Stomach (tissue), 4 donors: ENCODE measurements at regions not wholly inside any gene's neighbourhood (a gene's known extent, or its start where the extent isn't known, plus 50 kb on each side); places are given as distances from the start of the nearest gene placed in this dataset.

Experiments used
- CTCF ChIP-seq, 7 experiments: fragments of 450-650 bp in 4 of 7; fragments of 200-600 bp in 3 of 7; sonication (generic) in 3 of 7; IDR thresholded peaks; one replicate each; pipeline ENCODE4 v1.5.1; 2016 to 2019; ENCODE audit warnings: antibody characterized with exemption in 7 of 7, control low read depth in 2 of 7, mild to moderate bottlenecking in 1 of 7
- EP300 ChIP-seq: sonication (generic); formaldehyde crosslinking; IDR thresholded peaks from one replicate; pipeline ENCODE4 v1.6.1; 2017; ENCODE audit warnings: antibody characterized with exemption
- POLR2A ChIP-seq, 4 donors: fragments of 450-650 bp; IDR thresholded peaks; one replicate each; pipeline ENCODE4 v1.6.1; 2016; ENCODE audit warnings: antibody characterized with exemption in 4 of 4, control low read depth in 2 of 4, mild to moderate bottlenecking in 1 of 4, moderate library complexity in 1 of 4
- POLR2AphosphoS5 ChIP-seq, 3 donors: sonication (generic); formaldehyde crosslinking; IDR thresholded peaks; one replicate each; pipeline ENCODE4 v1.6.1; 2016; ENCODE audit warnings: antibody characterized with exemption in 3 of 3

- TF ChIP-seq EP300 (no peak), CTCF (IDR thresholded peaks at IDR 0.05) (no peak), POLR2A (IDR thresholded peaks at IDR 0.05) (no peak), POLR2AphosphoS5 (IDR thresholded peaks at IDR 0.05) (no peak)
Measured at GRCh38 chr11:96465512-96465911, 75.7 kb downstream of the JRKL start.
